H4 (cell line): ENCODE measurements at regions not wholly inside any gene's neighbourhood (a gene's known extent, or its start where the extent isn't known, plus 50 kb on each side); places are given as distances from the start of the nearest gene placed in this dataset.

ENCODE experiments used
- DNase-seq: peaks from one replicate; pipeline ENCODE4 v3.0.0-alpha.2; 2015; ENCODE audit warnings: low spot score

- no peak for DNase-seq
These were observed 68.7 kb upstream of the FRY start for GRCh38 chr13:31962731-31963370.

- no peak for DNase-seq
These were observed 67.9 kb upstream of the FRY start for GRCh38 chr13:31963631-31964030.

GRCh38 chr13:31964168-31964567 lies 67.4 kb upstream of the FRY start:
- no peak for DNase-seq

- no peak for DNase-seq
These were observed 66.1 kb upstream of the FRY start for GRCh38 chr13:31965361-31966066.

- DNase-seq: no peak
These were observed 64.4 kb upstream of the FRY start for GRCh38 chr13:31967155-31967554.

DNA sequence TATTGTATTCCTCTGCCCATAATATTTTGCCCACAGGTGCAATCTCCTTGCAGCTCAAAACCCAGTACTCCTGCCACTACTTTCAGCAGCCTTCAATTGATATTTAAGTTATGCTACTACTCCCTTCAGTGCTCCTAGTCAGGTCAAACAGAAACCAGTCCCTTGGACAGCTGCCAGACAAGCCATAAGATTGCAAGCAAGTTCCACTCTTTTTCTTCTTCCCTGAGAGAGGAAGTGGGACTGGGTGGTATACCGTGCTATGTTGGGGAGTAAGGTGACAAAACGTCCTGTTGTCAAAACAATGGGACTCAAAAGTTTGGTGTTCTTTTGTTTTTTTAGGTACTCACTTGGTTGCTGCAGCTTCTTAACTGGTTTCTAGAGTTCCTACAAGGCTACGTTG lies 63.1 kb upstream of the FRY start:
- no peak for DNase-seq

GRCh38 chr13:31970231-31970930 lies 61.2 kb upstream of the FRY start:
- DNase-seq: no peak

- no peak for DNase-seq
These were observed 59.1 kb upstream of the FRY start for GRCh38 chr13:31972453-31972852.

DNA sequence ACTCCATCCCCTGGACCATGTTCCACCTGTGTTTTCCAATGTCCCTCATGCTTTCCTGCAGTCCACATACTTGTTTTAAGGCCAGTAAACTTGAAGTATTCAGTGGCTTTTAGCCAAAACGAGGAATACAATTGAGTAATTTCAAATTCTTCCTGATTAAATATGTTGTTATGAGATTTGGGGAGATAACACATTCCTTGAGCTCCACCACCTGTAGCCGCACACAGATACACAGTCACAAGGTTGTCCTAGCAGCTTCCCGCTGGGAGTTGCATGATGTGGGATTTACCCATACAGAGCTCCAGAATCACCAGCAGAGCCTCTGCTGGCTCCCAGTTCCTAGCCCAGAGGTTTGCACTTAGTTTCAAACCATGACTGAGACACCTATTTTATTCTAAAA lies 53.6 kb upstream of the FRY start:
- no peak for DNase-seq

DNA sequence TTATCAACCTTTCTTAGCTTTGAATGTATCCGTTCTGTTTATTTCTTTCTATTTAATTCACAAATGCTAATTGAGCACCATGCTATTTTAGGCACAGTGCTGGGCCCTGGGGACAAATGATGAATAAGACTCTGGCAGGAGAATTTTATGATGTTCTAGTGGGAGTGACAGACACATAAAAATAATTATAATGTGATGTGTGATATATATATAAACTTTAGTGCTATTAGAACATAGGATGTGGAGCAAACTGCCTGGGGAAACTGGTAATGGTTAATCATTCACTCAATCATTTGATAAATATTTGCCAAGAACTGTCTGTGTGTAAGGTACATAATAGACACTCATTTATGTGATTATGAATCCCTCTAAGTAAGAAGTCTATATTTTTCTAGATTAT lies 50.7 kb upstream of the FRY start:
- no peak for DNase-seq
